NT2/D1 (cell line): ENCODE measurements at regions not wholly inside any gene's neighbourhood (a gene's known extent, or its start where the extent isn't known, plus 50 kb on each side); places are given as distances from the start of the nearest gene placed in this dataset.

Experiments
- DNase-seq: peaks from one replicate; pipeline ENCODE4 v3.0.0-alpha.2; 2011; ENCODE audit warnings: low read depth, low spot score
- H3K27me3 ChIP-seq: 2 replicates; pipeline ENCODE4 v1.6.0; 2011; ENCODE audit warnings: mild to moderate bottlenecking; ENCODE audit not compliant: insufficient read length, insufficient read depth
- H3K36me3 ChIP-seq: 2 replicates; pipeline ENCODE4 v1.6.1; 2011; ENCODE audit warnings: mild to moderate bottlenecking, low read length, mixed read lengths; ENCODE audit not compliant: insufficient read depth, insufficient read length
- H3K4me1 ChIP-seq: 2 replicates; pipeline ENCODE4 v1.5.1; 2011; ENCODE audit not compliant: insufficient read depth, insufficient read length
- H3K4me3 ChIP-seq: 2 replicates; pipeline ENCODE4 v1.5.1; 2011; ENCODE audit warnings: low read depth; ENCODE audit not compliant: insufficient read length
- H3K9ac ChIP-seq: 2 replicates; pipeline ENCODE4 v1.6.0; 2011; ENCODE audit warnings: low read depth; ENCODE audit not compliant: insufficient read length
- H3K9me3 ChIP-seq: 2 replicates; pipeline ENCODE4 v1.5.1; 2011; ENCODE audit warnings: mild to moderate bottlenecking, low read length; ENCODE audit not compliant: insufficient read depth
- SUZ12 ChIP-seq: IDR thresholded peaks from 2 replicates; pipeline ENCODE4 v1.6.1; 2011; ENCODE audit not compliant: insufficient read length, insufficient read depth; ENCODE audit errors: extremely low read depth
- YY1 ChIP-seq: IDR thresholded peaks from 2 replicates; pipeline ENCODE4 v1.6.1; 2011; ENCODE audit not compliant: insufficient read length, insufficient read depth
- ZNF274 ChIP-seq: IDR thresholded peaks from 2 replicates; pipeline ENCODE4 v1.6.1; 2011; ENCODE audit warnings: mild to moderate bottlenecking, low read depth, low read length

DNA sequence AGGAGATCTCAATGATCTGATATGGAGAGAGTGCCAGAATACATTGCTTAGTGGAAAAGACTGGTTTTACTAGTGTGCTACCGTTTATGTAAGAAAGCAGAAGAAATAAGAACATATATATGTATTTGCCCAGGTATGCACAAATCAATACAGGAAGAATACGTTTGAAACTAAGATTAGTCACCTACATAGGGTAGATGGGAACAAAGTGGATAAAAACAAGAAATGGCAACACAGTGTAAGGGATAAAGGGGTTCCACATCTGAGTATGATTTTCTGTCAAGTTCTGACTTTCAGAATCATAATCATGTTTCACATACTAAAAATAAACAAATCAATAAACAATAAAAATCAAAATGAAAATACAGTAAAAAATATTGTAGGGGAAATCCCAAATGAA lies 148.6 kb upstream of the NAMPT start:
- no peaks in the 10 kb centered on the region for H3K4me1 ChIP-seq

DNA sequence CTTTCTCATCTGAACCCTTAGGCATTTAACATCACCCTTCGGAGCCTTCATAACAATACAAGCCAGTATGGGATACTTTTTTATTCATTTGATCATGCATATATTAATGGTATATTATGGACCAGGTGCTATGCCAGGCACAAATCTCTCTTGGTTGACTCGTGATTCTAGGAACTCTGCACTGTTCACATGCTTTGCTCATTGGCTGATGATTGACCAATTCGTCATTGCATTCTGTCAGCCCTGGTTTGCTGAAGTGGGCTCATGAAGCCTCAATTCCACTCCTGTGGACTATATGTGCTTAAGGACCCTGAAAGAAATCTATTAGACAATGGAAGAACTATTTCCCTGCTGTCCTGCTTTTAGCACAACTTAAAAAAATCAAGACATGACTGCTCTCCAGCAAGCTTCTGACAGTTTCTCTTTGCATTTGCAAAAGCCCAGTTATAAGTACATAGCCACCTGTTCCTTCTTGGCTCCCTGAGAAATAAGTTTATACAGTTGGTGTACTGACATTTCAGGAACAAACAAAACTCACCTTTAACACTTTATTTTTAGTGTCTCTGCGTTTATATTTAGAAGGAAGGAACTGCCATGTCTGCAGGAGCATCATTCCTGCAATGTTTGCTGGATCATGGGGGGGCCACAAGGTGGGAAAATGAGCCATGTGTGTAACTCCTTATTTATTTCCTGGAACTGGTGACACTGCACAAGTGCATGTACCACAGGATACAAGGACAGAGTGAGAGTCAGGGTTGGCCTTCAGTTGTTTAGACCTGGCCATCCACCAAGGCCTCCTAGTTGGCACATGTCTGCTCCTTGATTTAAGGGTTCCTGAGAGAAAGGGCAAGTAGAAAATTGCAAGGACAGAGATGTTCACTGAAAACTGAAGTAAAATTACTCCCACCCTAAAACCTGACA lies 146.0 kb upstream of the NAMPT start:
- Histone ChIP-seq H3K9me3 (no peaks in the 10 kb centered on the region), H3K4me1 (no peaks in the 10 kb centered on the region), H3K4me3 (no peak overlapping the region), H3K9ac (no peak overlapping the region), H3K27me3 (no peaks in the 10 kb centered on the region), H3K36me3 (no peaks in the 10 kb centered on the region)
- DNase-seq: no peak
- TF ChIP-seq SUZ12 (no peak), ZNF274 (no peak), YY1 (no peak)

More for the DNA sequence above, 148.6 kb upstream of the NAMPT start:
- no peak overlapping the region for H3K9ac ChIP-seq
- no peak for DNase-seq
- H3K36me3 ChIP-seq: no peaks in the 10 kb centered on the region
- no peak for TF ChIP-seq YY1
- no peak for TF ChIP-seq SUZ12
- no peak for TF ChIP-seq ZNF274
- H3K4me3 ChIP-seq: no peak overlapping the region
- no peaks in the 10 kb centered on the region for H3K9me3 ChIP-seq
- H3K27me3 ChIP-seq: no peaks in the 10 kb centered on the region

DNA sequence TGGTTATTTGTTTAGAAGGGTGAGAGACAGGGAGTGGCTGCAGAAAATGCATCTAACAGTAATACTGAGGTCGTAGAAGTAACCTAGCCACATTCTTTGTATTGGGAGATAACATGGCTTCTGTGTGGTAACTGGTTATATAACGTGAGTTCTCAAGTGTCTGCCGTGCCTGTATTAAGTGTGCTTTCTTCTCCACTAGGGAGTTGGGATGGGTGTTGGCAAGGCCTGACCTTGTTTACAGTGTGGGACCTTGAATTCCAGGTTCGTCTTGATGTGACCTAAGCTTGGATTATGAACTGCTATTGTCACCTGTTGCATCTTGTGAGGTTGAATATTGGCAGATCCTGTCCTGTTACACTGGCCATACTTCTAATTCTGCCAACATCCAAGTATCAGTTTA lies 145.3 kb upstream of the NAMPT start:
- Histone ChIP-seq H3K27me3 (no peaks in the 10 kb centered on the region), H3K9me3 (no peaks in the 10 kb centered on the region), H3K9ac (no peak overlapping the region)

DNA sequence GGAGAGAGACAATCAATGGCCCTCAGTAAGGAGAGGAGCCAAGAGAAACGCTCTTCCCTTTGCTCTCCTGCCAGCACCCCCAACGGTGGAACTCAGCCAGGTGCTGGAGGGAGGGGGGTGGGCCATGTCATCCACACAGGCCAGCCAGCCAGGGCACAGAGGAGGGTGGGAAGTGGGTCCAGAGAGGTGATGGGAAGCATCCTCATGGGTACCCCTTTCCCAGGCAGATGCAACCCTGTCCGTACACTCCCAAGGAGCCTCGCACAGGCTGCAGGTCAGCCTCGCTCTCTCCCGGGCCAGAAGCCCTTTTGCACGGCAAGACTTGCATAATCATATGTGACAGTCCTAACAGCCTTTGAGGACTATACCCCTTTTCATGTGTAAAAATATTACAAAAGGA lies 142.0 kb upstream of the NAMPT start:
- DNase-seq: no peak
- Histone ChIP-seq H3K27me3 (no peaks in the 10 kb centered on the region), H3K4me3 (no peak overlapping the region), H3K4me1 (no peaks in the 10 kb centered on the region), H3K36me3 (no peaks in the 10 kb centered on the region), H3K9ac (no peak overlapping the region), H3K9me3 (no peaks in the 10 kb centered on the region)
- TF ChIP-seq SUZ12 (no peak), YY1 (no peak), ZNF274 (no peak)

More for the DNA sequence above, 145.3 kb upstream of the NAMPT start:
- no peak for DNase-seq
- Histone ChIP-seq H3K36me3 (no peaks in the 10 kb centered on the region), H3K4me3 (no peak overlapping the region), H3K4me1 (no peaks in the 10 kb centered on the region)
- TF ChIP-seq SUZ12 (no peak), YY1 (no peak), ZNF274 (no peak)

DNA sequence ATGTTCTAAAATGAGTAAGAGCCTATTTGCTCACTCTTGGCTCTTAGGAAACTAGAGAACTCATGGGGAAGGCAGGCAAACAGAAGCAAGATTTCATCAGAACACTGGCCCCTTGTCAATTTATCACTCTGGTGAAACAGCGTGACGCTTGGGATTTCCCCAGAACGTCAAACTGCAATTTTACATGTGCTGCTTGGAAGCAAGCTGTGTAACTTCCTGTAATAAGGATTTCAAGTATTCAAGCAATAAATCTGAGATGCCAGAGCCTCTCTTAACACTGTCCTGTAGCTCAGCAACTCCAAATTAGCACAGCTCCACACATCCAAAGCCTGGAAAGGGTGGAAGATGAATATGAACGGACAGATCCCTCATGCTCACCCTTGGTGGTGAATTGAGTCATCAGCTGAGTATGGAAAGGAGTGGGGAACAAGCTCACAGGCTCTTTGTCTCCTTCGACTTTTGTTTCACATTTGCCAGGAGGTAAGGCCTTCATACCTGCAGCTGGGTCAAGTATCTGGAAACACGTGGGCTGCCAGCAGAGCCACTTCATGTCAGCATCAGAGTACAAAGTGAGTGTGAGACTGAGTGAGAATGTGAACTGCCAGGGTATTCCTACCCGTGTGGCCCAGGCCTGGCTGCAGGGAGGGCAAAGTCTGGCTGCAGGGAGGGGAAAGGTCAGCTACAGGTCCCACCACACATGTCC lies 140.4 kb upstream of the NAMPT start:
- H3K4me3 ChIP-seq: no peak overlapping the region
- no peak for DNase-seq
- H3K9ac ChIP-seq: no peak overlapping the region
- H3K36me3 ChIP-seq: no peaks in the 10 kb centered on the region
- H3K4me1 ChIP-seq: no peaks in the 10 kb centered on the region
- no peaks in the 10 kb centered on the region for H3K27me3 ChIP-seq
- no peaks in the 10 kb centered on the region for H3K9me3 ChIP-seq
- no peak for TF ChIP-seq SUZ12
- no peak for TF ChIP-seq ZNF274
- TF ChIP-seq YY1: no peak

DNA sequence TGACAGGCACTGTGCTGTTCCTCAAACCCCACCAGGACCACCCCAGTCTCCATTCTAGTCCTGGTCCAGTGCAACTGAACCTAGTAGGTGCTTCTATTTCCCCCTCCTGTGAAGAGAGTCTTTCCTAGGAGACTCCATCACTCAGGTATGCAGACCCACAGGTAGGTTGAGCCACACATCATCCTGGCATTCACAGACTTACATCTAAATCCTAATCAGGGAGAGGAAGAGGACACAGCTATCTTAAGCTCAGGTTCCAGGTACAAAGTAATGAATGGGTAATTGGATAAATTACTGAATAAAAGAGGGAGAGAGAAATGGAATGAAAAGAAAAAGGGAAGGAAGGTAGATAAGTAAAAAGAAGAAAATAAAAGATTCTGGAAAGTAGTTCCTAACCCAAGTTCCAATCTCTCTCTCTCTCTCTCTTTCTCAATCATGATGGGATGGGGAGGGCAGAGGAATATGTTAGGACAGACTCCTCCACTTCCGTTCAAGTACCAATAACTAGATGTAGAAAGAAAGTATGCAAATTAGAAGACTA lies 139.8 kb upstream of the NAMPT start:
- TF ChIP-seq YY1 (no peak), ZNF274 (no peak), SUZ12 (no peak)
- no peaks in the 10 kb centered on the region for H3K36me3 ChIP-seq
- no peak overlapping the region for H3K9ac ChIP-seq
- no peaks in the 10 kb centered on the region for H3K9me3 ChIP-seq
- H3K4me3 ChIP-seq: no peak overlapping the region
- no peaks in the 10 kb centered on the region for H3K4me1 ChIP-seq
- DNase-seq: no peak
- no peaks in the 10 kb centered on the region for H3K27me3 ChIP-seq

DNA sequence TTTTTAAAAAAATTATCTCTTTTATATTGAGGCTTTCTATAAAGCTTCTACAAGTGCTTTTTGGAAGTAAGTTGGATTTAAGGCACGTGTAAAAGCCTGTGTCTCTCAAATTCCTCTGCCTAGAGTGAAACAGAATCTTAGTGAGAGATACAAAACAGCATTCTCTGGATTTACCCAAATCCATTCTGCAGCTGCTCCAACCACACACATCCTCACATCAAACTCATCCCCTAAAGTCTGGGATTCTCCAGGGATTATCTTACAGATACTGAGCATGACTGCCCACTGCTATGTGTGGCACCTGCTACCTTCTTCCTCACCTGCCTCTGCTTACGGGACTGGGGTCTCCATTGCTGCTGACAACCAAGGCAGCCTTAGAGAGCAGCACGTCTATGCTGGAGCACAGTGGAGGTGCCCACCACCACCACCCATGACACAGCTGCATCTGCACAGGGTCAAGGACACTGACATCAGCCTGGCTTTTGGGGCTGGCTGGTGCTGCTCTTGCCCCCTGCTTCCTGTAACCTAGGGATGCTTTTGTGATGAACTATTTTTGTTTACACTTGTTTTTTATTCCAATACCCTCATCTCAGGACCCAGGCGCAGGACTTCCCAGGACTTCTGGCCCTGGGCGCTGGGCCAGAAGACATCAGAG lies 139.2 kb upstream of the NAMPT start:
- Histone ChIP-seq H3K9me3 (no peaks in the 10 kb centered on the region), H3K36me3 (no peaks in the 10 kb centered on the region), H3K4me1 (no peaks in the 10 kb centered on the region), H3K4me3 (no peak overlapping the region), H3K27me3 (no peaks in the 10 kb centered on the region), H3K9ac (no peak overlapping the region)
- DNase-seq: no peak
- TF ChIP-seq ZNF274: no peak
- no peak for TF ChIP-seq SUZ12
